ENCODE measurements at regions not wholly inside any gene's neighbourhood (a gene's known extent, or its start where the extent isn't known, plus 50 kb on each side); places are given as distances from the start of the nearest gene placed in this dataset.
"Not testable (repeated sequence)": the region's sequence is repeated elsewhere in the genome, so short reads cannot be mapped to it uniquely, and the experiment has no call there.

GRCh38 chr6:27106382-27106781, 141.1 kb upstream of the PRSS16 start:
- DNase-seq (ENCODE audit: low read depth in 2 of 2): no peak

GRCh38 chr6:27111743-27112142, 135.8 kb upstream of the PRSS16 start:
- DNase-seq (ENCODE audit: low read depth in 2 of 2): no peak

- DNase-seq (ENCODE audit: low read depth in 2 of 2): no peak
These were observed 134.5 kb upstream of the PRSS16 start for GRCh38 chr6:27112974-27113373.

GRCh38 chr6:27119329-27119728, 128.2 kb upstream of the PRSS16 start:
- DNase-seq (ENCODE audit: low read depth in 2 of 2): no peak

- DNase-seq (ENCODE audit: low read depth in 2 of 2): no peak
These were observed 127.7 kb upstream of the PRSS16 start for GRCh38 chr6:27119761-27120160.

- no peak for DNase-seq (ENCODE audit: low read depth in 2 of 2)
These were observed 125.9 kb upstream of the PRSS16 start for GRCh38 chr6:27121640-27122039.

- DNase-seq (ENCODE audit: low read depth in 2 of 2): no peak
These were observed 123.2 kb upstream of the PRSS16 start for GRCh38 chr6:27124252-27124657.

GRCh38 chr6:27126046-27126814, 121.3 kb upstream of the PRSS16 start:
- no peak for DNase-seq (ENCODE audit: low read depth in 2 of 2)

GRCh38 chr6:27126815-27127537, 120.5 kb upstream of the PRSS16 start:
- DNase-seq (ENCODE audit: low read depth in 2 of 2): peak; percentile 42 to 66

- DNase-seq (ENCODE audit: low read depth in 2 of 2): not testable (repeated sequence)
These were observed 119.6 kb upstream of the PRSS16 start for GRCh38 chr6:27127874-27128273.

GRCh38 chr6:27128311-27129094, 119.0 kb upstream of the PRSS16 start:
- no peak for DNase-seq (ENCODE audit: low read depth in 2 of 2)

GRCh38 chr6:27129095-27129815, 118.2 kb upstream of the PRSS16 start:
- no peak for DNase-seq (ENCODE audit: low read depth in 2 of 2)

- no peak for DNase-seq (ENCODE audit: low read depth in 2 of 2)
These were observed 117.6 kb upstream of the PRSS16 start for GRCh38 chr6:27129917-27130316.

GRCh38 chr6:27130668-27131428, 116.7 kb upstream of the PRSS16 start:
- DNase-seq (ENCODE audit: low read depth in 2 of 2): no peak

- not testable (repeated sequence) for DNase-seq (ENCODE audit: low read depth in 2 of 2)
These were observed 115.3 kb upstream of the PRSS16 start for GRCh38 chr6:27132282-27132531.

- DNase-seq (ENCODE audit: low read depth in 2 of 2): peak; percentile 63 to 72
These were observed 114.8 kb upstream of the PRSS16 start for GRCh38 chr6:27132532-27133280.

- DNase-seq (ENCODE audit: low read depth in 2 of 2): no peak
These were observed 113.9 kb upstream of the PRSS16 start for GRCh38 chr6:27133281-27134227.

GRCh38 chr6:27135087-27135657, 112.3 kb upstream of the PRSS16 start:
- no peak for DNase-seq (ENCODE audit: low read depth in 2 of 2)

GRCh38 chr6:27136077-27136644, 111.3 kb upstream of the PRSS16 start:
- DNase-seq (ENCODE audit: low read depth in 2 of 2): no peak
